Peyer's patch (tissue), 4 donors: ENCODE measurements at regions not wholly inside any gene's neighbourhood (a gene's known extent, or its start where the extent isn't known, plus 50 kb on each side); places are given as distances from the start of the nearest gene placed in this dataset.

Experiments used
- DNase-seq, 3 donors: peaks; one replicate each; pipeline ENCODE4 v3.0.0-alpha.2; 2017 to 2019
- H3K27ac ChIP-seq, 4 donors: fragments of 200-600 bp; sonication (generic); one replicate each; pipeline ENCODE4 v1.5.1; 2016 to 2019
- H3K27me3 ChIP-seq, 2 donors: fragments of 200-600 bp; sonication (generic); one replicate each; pipeline ENCODE4 v1.5.1; 2019
- H3K36me3 ChIP-seq, 3 donors: fragments of 200-600 bp; sonication (generic); one replicate each; pipeline ENCODE4 v1.5.1; 2016 to 2019
- H3K4me1 ChIP-seq, 4 donors: fragments of 200-600 bp; sonication (generic); one replicate each; pipeline ENCODE4 v1.5.1; 2016 to 2019
- H3K4me3 ChIP-seq, 4 donors: fragments of 200-600 bp; sonication (generic); 1 replicate in 3 of 4; 2 replicates in 1 of 4; pipeline ENCODE4 v1.5.1; 2016 to 2019; ENCODE audit warnings: mild to moderate bottlenecking in 1 of 4
- H3K9me3 ChIP-seq, 4 donors: fragments of 200-600 bp; sonication (generic); one replicate each; pipeline ENCODE4 v1.5.1; 2016 to 2019; ENCODE audit warnings: mild to moderate bottlenecking in 1 of 4
- POLR2A ChIP-seq, 2 donors: fragments of 450-650 bp; IDR thresholded peaks; one replicate each; pipeline ENCODE4 v1.5.1; 2017; ENCODE audit warnings: antibody characterized with exemption in 2 of 2, mild to moderate bottlenecking in 2 of 2, moderate library complexity in 2 of 2
- TF ChIP-seq, protein P1 (sequence below), 6 experiments: fragments of 450-650 bp in 4 of 6; fragments of 200-600 bp in 2 of 6; sonication (generic) in 1 of 6; IDR thresholded peaks; one replicate each; pipeline ENCODE4 v1.5.1; 2017 to 2019; ENCODE audit warnings: antibody characterized with exemption in 6 of 6, mild to moderate bottlenecking in 3 of 6, moderate library complexity in 1 of 6

DNA sequence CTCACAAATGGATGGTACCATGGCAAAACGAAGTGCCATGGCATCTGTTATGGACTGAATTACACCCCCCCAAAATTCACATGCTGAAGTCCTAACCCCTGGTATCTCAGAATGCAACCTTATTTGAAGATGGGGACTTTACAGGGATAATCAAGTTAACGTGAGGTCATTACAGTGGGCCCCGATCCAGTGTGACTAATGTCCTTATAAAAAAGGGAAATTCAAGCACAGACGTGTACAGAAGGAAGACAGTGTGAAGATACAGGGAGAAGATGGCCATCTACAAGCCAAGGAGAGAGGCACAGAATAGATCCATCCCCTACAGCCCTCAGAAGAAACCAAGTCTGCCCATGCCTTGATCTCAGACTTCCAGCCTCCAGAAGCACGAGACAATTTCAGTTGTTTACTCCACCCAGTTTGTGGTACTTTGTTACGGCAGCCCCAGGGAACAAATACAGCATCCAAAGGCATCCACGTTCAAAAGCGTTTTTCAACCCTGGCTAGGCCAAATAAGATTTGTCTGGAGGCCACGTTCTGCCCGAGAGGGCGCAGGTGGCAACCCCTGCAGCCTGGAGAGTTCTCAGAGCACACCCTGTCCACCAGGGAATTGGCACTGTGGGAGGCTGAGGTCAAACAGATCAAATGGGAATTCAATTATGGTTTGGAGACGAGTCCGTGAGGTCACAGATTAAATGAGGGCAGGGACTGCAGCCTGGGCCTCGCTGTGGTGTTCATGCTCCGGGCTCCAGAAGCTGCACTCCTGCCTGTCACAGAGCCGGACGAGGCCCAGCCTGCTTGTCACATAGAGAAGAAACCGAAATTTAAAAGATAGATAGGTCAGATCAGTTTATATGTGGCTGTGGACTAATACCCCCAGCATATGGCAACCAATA is 494.8 kb downstream of the SHQ1 start:
- DNase-seq, result peak in 1 of 3 donors; percentile 34
- Histone ChIP-seq H3K36me3 (no peaks in the 10 kb centered on the region), H3K4me1 (no peaks in the 10 kb centered on the region), H3K27me3 (no peaks in the 10 kb centered on the region), H3K9me3 (no peaks in the 10 kb centered on the region), H3K4me3 (no peak overlapping the region), H3K27ac (no peak overlapping the region)
- TF ChIP-seq, protein P1, sequence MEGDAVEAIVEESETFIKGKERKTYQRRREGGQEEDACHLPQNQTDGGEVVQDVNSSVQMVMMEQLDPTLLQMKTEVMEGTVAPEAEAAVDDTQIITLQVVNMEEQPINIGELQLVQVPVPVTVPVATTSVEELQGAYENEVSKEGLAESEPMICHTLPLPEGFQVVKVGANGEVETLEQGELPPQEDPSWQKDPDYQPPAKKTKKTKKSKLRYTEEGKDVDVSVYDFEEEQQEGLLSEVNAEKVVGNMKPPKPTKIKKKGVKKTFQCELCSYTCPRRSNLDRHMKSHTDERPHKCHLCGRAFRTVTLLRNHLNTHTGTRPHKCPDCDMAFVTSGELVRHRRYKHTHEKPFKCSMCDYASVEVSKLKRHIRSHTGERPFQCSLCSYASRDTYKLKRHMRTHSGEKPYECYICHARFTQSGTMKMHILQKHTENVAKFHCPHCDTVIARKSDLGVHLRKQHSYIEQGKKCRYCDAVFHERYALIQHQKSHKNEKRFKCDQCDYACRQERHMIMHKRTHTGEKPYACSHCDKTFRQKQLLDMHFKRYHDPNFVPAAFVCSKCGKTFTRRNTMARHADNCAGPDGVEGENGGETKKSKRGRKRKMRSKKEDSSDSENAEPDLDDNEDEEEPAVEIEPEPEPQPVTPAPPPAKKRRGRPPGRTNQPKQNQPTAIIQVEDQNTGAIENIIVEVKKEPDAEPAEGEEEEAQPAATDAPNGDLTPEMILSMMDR (IDR thresholded peaks at IDR 0.05), result no peak
- no peak for TF ChIP-seq POLR2A (IDR thresholded peaks at IDR 0.05)

DNA sequence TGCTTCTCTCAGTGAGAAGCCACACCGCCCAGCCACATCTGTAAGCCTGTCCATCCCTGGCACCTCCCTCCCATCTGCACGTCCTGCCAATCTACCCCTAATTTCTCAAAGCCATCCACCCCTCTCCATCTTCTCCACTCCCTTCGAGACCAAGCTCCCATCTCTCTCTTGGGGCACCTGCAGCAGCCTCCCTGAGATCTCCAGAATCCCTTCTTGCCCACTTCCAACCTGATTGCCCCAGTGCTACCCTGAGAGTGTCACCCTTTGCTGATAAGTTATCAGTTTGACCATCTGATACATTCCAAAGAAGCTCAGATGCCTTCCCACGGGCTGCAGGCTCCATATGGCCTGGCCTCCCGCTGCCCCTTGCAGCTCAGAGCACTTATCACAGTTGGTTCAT is 496.1 kb downstream of the SHQ1 start:
- DNase-seq, result peak in 1 of 3 donors; percentile 24
- no peaks in the 10 kb centered on the region for H3K9me3 ChIP-seq
- H3K4me3 ChIP-seq, result no peak overlapping the region
- no peaks in the 10 kb centered on the region for H3K27me3 ChIP-seq
- TF ChIP-seq POLR2A (IDR thresholded peaks at IDR 0.05), result no peak
- TF ChIP-seq, protein P1 (IDR thresholded peaks at IDR 0.05), result no peak
- no peak overlapping the region for H3K27ac ChIP-seq
- peaks cover 0 to 7% (median 0%) of the 10 kb centered on the region in 4 donors for H3K4me1 ChIP-seq
- H3K36me3 ChIP-seq, result no peaks in the 10 kb centered on the region

DNA sequence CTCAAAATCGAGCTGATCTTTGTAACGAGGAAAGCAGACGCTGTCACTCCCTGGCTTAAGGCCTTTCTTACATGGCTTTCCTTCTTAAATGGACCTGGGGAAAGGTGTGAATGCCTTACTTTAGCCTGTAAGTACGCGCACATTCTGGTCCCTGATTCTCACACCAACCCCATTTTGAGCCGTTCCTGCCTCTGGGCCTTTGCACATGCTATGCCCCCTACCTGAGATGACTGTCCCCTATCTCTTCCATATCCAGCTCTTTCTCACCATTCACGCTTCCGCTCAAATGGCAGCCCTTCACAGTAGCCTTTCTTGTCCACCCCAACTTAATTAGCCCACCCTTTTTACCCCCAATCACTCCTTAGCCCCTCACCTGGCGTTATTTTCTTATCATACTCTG is 496.7 kb downstream of the SHQ1 start:
- Histone ChIP-seq H3K27me3 (no peaks in the 10 kb centered on the region), H3K36me3 (no peaks in the 10 kb centered on the region), H3K27ac (no peak overlapping the region), H3K4me3 (no peak overlapping the region), H3K4me1 (peaks cover 0 to 7% (median 0%) of the 10 kb centered on the region in 4 donors), H3K9me3 (no peaks in the 10 kb centered on the region)
- peak in 1 of 3 donors; percentile 8 for DNase-seq
- no peak for TF ChIP-seq POLR2A (IDR thresholded peaks at IDR 0.05)
- TF ChIP-seq, protein P1 (IDR thresholded peaks at IDR 0.05), result no peak

DNA sequence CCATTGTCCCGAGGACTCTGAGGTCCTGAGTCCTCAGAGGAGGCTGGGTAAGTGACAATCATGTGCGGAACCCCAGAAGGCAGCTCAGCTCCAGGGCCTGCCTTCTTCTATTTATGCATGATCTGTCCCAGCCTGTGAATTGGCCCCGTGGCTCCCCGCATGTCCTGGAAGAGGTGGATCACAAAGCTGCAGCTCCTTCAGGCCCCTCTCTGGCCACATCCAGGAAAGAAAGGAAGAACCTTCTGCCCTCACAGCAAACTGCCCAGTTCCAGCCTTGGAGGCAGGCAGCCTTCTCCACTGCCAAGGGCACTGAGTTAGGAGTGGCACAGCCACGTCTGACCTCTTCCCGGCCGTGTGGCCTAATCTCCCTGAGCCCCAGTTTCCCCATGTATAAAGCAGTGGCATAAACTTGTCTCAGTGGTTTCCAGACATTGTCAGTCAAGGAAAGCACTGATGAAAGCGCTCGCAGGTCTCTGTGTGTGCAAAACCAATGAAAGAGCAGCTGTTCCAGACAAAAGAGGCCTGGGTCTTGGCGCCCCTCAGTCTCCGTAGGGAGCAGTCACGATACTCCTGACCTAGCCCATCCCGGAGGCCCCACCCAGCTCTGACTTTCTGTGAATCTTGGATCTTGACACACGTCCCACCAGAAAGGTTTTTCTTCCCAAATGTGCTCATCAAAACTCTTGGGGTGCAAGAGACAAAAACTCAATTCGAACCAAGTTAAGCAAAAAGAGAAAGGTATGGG is 497.3 kb downstream of the SHQ1 start:
- H3K9me3 ChIP-seq, result no peaks in the 10 kb centered on the region
- no peak overlapping the region for H3K27ac ChIP-seq
- no peak overlapping the region for H3K4me3 ChIP-seq
- DNase-seq, result peak in 1 of 3 donors; percentile 38
- peaks cover 0 to 7% (median 0%) of the 10 kb centered on the region in 4 donors for H3K4me1 ChIP-seq
- no peaks in the 10 kb centered on the region for H3K27me3 ChIP-seq
- no peaks in the 10 kb centered on the region for H3K36me3 ChIP-seq
- TF ChIP-seq POLR2A (IDR thresholded peaks at IDR 0.05), result no peak
- TF ChIP-seq, protein P1 (IDR thresholded peaks at IDR 0.05), result no peak

GRCh38 chr3:72348357-72348756 is 499.9 kb downstream of the SHQ1 start:
- Histone ChIP-seq H3K4me3 (no peak overlapping the region), H3K27me3 (no peaks in the 10 kb centered on the region), H3K36me3 (no peaks in the 10 kb centered on the region), H3K27ac (peak overlapping the region in 2 of 4 donors; percentile 8 to 30), H3K9me3 (no peaks in the 10 kb centered on the region), H3K4me1 (peaks cover 0 to 7% (median 0%) of the 10 kb centered on the region in 4 donors)
- no peak for TF ChIP-seq POLR2A (IDR thresholded peaks at IDR 0.05)
- TF ChIP-seq, protein P1 (IDR thresholded peaks at IDR 0.05), result no peak
- DNase-seq, result no peak
